RPMI8226 (cell line): ENCODE measurements at regions not wholly inside any gene's neighbourhood (a gene's known extent, or its start where the extent isn't known, plus 50 kb on each side); places are given as distances from the start of the nearest gene placed in this dataset.

Experiments
- DNase-seq: peaks from one replicate; pipeline ENCODE4 v3.0.0-alpha.2; 2015

GRCh38 chr13:40471076-40471475 lies 195.4 kb downstream of the FOXO1 start:
- DNase-seq = no peak

GRCh38 chr13:40471911-40472310 lies 194.5 kb downstream of the FOXO1 start:
- no peak for DNase-seq

GRCh38 chr13:40472427-40473220 lies 193.8 kb downstream of the FOXO1 start:
- DNase-seq = no peak

- no peak for DNase-seq
Measured at GRCh38 chr13:40475617-40476016, 190.8 kb downstream of the FOXO1 start.

GRCh38 chr13:40476175-40476958 lies 190.1 kb downstream of the FOXO1 start:
- DNase-seq = no peak

GRCh38 chr13:40477623-40478608 lies 188.5 kb downstream of the FOXO1 start:
- no peak for DNase-seq

GRCh38 chr13:40478775-40479174 lies 187.7 kb downstream of the FOXO1 start:
- DNase-seq = no peak

- no peak for DNase-seq
Measured at GRCh38 chr13:40479196-40479845, 187.1 kb downstream of the FOXO1 start.

GRCh38 chr13:40480012-40480914 lies 186.2 kb downstream of the FOXO1 start:
- DNase-seq = no peak

GRCh38 chr13:40480915-40481516 lies 185.4 kb downstream of the FOXO1 start:
- DNase-seq = no peak

GRCh38 chr13:40483601-40484000 lies 182.8 kb downstream of the FOXO1 start:
- DNase-seq = no peak

- DNase-seq = no peak
Measured at GRCh38 chr13:40484101-40484800, 182.2 kb downstream of the FOXO1 start.

- no peak for DNase-seq
Measured at GRCh38 chr13:40484974-40485373, 181.5 kb downstream of the FOXO1 start.

GRCh38 chr13:40485611-40486517 lies 180.6 kb downstream of the FOXO1 start:
- DNase-seq = no peak

- no peak for DNase-seq
Measured at GRCh38 chr13:40486518-40487163, 179.8 kb downstream of the FOXO1 start.

- DNase-seq = no peak
Measured at GRCh38 chr13:40488869-40489391, 177.5 kb downstream of the FOXO1 start.

- DNase-seq = peak; percentile 20
Measured at GRCh38 chr13:40490086-40490758, 176.2 kb downstream of the FOXO1 start.

GRCh38 chr13:40492511-40492910 lies 173.9 kb downstream of the FOXO1 start:
- DNase-seq = no peak
